Panc1 (cell line): ENCODE measurements at regions not wholly inside any gene's neighbourhood (a gene's known extent, or its start where the extent isn't known, plus 50 kb on each side); places are given as distances from the start of the nearest gene placed in this dataset.

Source experiments
- ATAC-seq: fragments of 200-7000 bp; cut with Tn5 transposase; 2 replicates; pipeline ENCODE4 v1.9.1; 2020; ENCODE audit warnings: mild to moderate bottlenecking, moderate library complexity
- BruUV-seq: library from RNA; stranded (reverse); fragments of 400-500 nt; replicated peaks from 2 replicates; lab custom pipeline; 2021; lab: Mats Ljungman, UMichigan
- CTCF ChIA-PET: fragments of 300-600 bp; sonication (Branson Sonifier 250); formaldehyde crosslinking; loops from one replicate; lab custom pipeline; 2022; ENCODE audit warnings: antibody characterized with exemption; lab: Charles Lee
- POLR2A ChIA-PET: fragments of 300-600 bp; sonication (Branson Sonifier 250); formaldehyde crosslinking; loops from one replicate; lab custom pipeline; 2022; ENCODE audit warnings: antibody characterized with exemption; lab: Charles Lee
- DNase-seq: peaks from one replicate; pipeline ENCODE4 v3.0.0-alpha.2; 2010; ENCODE audit warnings: low read depth, low spot score
- H3K27ac ChIP-seq: 2 replicates; pipeline ENCODE4 v1.5.1; 2011; ENCODE audit warnings: mild to moderate bottlenecking, low read length, inconsistent platforms
- H3K27me3 ChIP-seq: fragments of 200-500 bp; sonication (Bioruptor generic); 2 replicates; pipeline ENCODE4 v1.6.0; 2014; ENCODE audit warnings: low read length, inconsistent platforms; ENCODE audit not compliant: control insufficient read depth, insufficient read depth
- H3K36me3 ChIP-seq: fragments of 200-500 bp; sonication (Bioruptor generic); 2 replicates; pipeline ENCODE4 v1.5.1; 2014; ENCODE audit warnings: inconsistent platforms, mild to moderate bottlenecking, low read length, moderate library complexity; ENCODE audit not compliant: control insufficient read depth, insufficient read depth
- H3K4me1 ChIP-seq: 2 replicates; pipeline ENCODE4 v1.5.1; 2011; ENCODE audit warnings: inconsistent platforms, mild to moderate bottlenecking, low read length, moderate library complexity; ENCODE audit not compliant: control insufficient read depth, insufficient read depth
- H3K4me3 ChIP-seq, 2 experiments: 2 replicates each; pipeline ENCODE4 v1.5.1; 2011 to 2012; ENCODE audit warnings: low read depth in 2 of 2, low read length in 2 of 2, mild to moderate bottlenecking in 2 of 2, inconsistent platforms in 1 of 2, moderate library complexity in 1 of 2
- H3K9me3 ChIP-seq: fragments of 200-500 bp; sonication (Bioruptor generic); 2 replicates; pipeline ENCODE4 v1.5.1; 2014; ENCODE audit warnings: low read depth, mild to moderate bottlenecking, inconsistent platforms, low read length, moderate library complexity; ENCODE audit not compliant: control insufficient read depth, insufficient read depth
- POLR2AphosphoS5 ChIP-seq: IDR thresholded peaks from 2 replicates; pipeline ENCODE4 v1.6.1; 2012; ENCODE audit warnings: mild to moderate bottlenecking, low read depth, low read length, moderate library complexity
- SIN3A ChIP-seq: IDR thresholded peaks from 2 replicates; pipeline ENCODE4 v1.6.1; 2012; ENCODE audit warnings: low read depth, mild to moderate bottlenecking, low read length, moderate library complexity, borderline replicate concordance; ENCODE audit not compliant: insufficient read depth
- TCF7L2 ChIP-seq: IDR thresholded peaks from 2 replicates; pipeline ENCODE4 v1.6.1; 2011; ENCODE audit warnings: mild to moderate bottlenecking, low read depth, low read length, inconsistent platforms
- in situ Hi-C: cut with HindIII; loops from 2 replicates; pipeline ENCODE4 v1.10.0; 2016; ENCODE audit warnings: low sequenced_read_pairs, low pct_unique_long_range_greater_than_20kb
- intact Hi-C: fragments of 100-400 bp; cut with micrococcal nuclease; formaldehyde crosslinking; loops from one replicate; pipeline ENCODE4 v1.10.0; 2022; ENCODE audit not compliant: unreplicated experiment
- TF ChIP-seq, protein P1 (sequence below), 2 experiments: IDR thresholded peaks; 2 replicates each; pipeline ENCODE4 v1.6.1; 2011 to 2012; ENCODE audit warnings: low read depth in 2 of 2, control low read depth in 1 of 2, low read length in 1 of 2, mild to moderate bottlenecking in 1 of 2, moderate library complexity in 1 of 2; ENCODE audit not compliant: insufficient read depth in 1 of 2
- TF ChIP-seq, protein P2 (sequence below): fragments of 450-650 bp; IDR thresholded peaks from 2 replicates; pipeline ENCODE4 v1.5.1; 2017; ENCODE audit warnings: mild to moderate bottlenecking

DNA sequence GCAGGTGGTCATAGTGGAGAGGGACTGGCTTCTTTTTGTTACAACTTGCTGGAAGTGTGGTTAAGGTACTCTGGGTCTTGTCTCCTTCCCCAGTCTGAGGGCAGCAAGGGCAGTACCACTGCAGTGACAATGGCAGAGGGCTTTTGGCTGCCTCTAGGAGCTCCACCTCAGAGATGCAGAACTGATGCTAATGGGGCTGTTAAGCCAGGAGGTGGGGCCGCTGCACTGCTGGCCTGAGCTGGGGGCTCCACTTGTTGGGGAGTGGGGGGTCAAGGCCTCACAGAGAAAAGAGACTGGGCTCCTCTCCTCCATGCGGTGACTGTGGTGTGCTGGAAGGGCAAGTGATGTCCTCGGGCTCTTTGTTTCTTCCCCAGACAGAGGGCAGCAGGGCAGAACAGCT lies 135.7 kb downstream of the DSEL start:
- DNase-seq (no peak), ATAC-seq (no peak)
- TF ChIP-seq POLR2AphosphoS5 (no peak), TCF7L2 (no peak), SIN3A (no peak)
- TF ChIP-seq, protein P1, sequence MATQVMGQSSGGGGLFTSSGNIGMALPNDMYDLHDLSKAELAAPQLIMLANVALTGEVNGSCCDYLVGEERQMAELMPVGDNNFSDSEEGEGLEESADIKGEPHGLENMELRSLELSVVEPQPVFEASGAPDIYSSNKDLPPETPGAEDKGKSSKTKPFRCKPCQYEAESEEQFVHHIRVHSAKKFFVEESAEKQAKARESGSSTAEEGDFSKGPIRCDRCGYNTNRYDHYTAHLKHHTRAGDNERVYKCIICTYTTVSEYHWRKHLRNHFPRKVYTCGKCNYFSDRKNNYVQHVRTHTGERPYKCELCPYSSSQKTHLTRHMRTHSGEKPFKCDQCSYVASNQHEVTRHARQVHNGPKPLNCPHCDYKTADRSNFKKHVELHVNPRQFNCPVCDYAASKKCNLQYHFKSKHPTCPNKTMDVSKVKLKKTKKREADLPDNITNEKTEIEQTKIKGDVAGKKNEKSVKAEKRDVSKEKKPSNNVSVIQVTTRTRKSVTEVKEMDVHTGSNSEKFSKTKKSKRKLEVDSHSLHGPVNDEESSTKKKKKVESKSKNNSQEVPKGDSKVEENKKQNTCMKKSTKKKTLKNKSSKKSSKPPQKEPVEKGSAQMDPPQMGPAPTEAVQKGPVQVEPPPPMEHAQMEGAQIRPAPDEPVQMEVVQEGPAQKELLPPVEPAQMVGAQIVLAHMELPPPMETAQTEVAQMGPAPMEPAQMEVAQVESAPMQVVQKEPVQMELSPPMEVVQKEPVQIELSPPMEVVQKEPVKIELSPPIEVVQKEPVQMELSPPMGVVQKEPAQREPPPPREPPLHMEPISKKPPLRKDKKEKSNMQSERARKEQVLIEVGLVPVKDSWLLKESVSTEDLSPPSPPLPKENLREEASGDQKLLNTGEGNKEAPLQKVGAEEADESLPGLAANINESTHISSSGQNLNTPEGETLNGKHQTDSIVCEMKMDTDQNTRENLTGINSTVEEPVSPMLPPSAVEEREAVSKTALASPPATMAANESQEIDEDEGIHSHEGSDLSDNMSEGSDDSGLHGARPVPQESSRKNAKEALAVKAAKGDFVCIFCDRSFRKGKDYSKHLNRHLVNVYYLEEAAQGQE (IDR thresholded peaks at IDR 0.05; ENCODE audit: insufficient read depth in 1 of 2, low read depth in 2 of 2, low read length in 1 of 2) = no peak
- TF ChIP-seq, protein P2, sequence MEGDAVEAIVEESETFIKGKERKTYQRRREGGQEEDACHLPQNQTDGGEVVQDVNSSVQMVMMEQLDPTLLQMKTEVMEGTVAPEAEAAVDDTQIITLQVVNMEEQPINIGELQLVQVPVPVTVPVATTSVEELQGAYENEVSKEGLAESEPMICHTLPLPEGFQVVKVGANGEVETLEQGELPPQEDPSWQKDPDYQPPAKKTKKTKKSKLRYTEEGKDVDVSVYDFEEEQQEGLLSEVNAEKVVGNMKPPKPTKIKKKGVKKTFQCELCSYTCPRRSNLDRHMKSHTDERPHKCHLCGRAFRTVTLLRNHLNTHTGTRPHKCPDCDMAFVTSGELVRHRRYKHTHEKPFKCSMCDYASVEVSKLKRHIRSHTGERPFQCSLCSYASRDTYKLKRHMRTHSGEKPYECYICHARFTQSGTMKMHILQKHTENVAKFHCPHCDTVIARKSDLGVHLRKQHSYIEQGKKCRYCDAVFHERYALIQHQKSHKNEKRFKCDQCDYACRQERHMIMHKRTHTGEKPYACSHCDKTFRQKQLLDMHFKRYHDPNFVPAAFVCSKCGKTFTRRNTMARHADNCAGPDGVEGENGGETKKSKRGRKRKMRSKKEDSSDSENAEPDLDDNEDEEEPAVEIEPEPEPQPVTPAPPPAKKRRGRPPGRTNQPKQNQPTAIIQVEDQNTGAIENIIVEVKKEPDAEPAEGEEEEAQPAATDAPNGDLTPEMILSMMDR = no peak
- no TSS peak for BruUV-seq
- Histone ChIP-seq H3K36me3 (no peaks in the 10 kb centered on the region), H3K4me3 (no peak overlapping the region), H3K27me3 (no peaks in the 10 kb centered on the region), H3K27ac (no peak overlapping the region), H3K4me1 (no peaks in the 10 kb centered on the region), H3K9me3 (no peaks in the 10 kb centered on the region)
- intact Hi-C loops (no loop called here), in situ Hi-C loops (no loop called here)
- ChIA-PET POLR2A (no interaction called here), CTCF (no interaction called here)

DNA sequence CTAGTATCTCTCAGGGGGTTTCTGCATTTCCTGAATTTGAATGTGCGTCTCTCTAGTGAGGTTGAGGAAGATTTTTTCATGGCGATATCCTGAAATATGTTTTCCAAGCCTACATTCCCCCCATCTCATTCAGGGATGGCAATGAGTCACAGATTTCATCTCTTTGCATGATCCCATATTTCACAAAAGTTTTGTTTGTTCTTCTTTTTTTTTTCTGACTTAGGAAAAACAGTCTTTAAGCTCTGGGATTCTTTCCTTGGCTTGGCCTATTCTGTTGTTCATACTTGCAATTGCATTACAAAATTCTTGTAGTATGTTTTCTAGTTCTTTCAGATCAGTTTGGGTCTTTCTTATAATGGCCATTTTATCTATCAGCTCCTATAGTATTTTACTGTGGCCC lies 136.5 kb downstream of the DSEL start:
- intact Hi-C loops = no loop called here
- no peak for ATAC-seq
- BruUV-seq = no TSS peak
- Histone ChIP-seq H3K27me3 (no peaks in the 10 kb centered on the region), H3K4me3 (no peak overlapping the region), H3K36me3 (no peaks in the 10 kb centered on the region), H3K27ac (no peak overlapping the region), H3K9me3 (no peaks in the 10 kb centered on the region), H3K4me1 (no peaks in the 10 kb centered on the region)
- ChIA-PET CTCF (no interaction called here), POLR2A (no interaction called here)
- in situ Hi-C loops = no loop called here
- no peak for DNase-seq
- TF ChIP-seq, protein P1 (IDR thresholded peaks at IDR 0.05; ENCODE audit: insufficient read depth in 1 of 2, low read depth in 2 of 2, low read length in 1 of 2) = no peak
- TF ChIP-seq SIN3A (no peak), POLR2AphosphoS5 (no peak), TCF7L2 (no peak)
- TF ChIP-seq, protein P2 = no peak
